ENCODE measurements at regions not wholly inside any gene's neighbourhood (a gene's known extent, or its start where the extent isn't known, plus 50 kb on each side); places are given as distances from the start of the nearest gene placed in this dataset.

DNA sequence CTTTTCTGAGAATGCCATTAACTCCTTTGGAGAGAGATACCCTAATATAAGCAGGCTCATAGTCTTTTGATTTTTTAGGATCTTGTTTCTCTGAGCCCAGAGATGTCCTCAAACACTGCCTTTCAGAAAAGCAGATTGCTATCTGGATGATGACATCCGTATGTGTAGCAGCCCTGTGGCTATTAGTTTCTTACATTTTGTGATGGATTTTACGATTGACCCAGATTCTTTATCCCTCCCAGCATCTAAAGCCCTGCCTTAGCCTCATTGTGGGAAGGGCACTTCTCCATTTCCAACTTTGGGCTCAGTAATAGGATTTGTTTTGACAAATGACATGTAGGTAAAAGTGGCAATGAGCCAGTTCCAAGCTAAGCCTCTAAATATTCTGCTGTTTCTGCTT lies 300.3 kb downstream of the TTLL7 start:
- WGBS: 83% methylated on average over 2 of the region's 2 CpGs
- intact Hi-C loops (cut with DNase I): no loop called here

GRCh38 chr1:83697961-83698360 lies 301.0 kb downstream of the TTLL7 start:
- Histone ChIP-seq H3K4me1 (peaks cover 0 to 7% (median 4%) of the 10 kb centered on the region in 4 donors), H3K27ac (replicated peaks in 1 of 4) (no peak overlapping the region), H3K27me3 (no peaks in the 10 kb centered on the region), H3K9me3 (peaks cover 0 to 7% (median 0%) of the 10 kb centered on the region in 4 donors), H3K36me3 (no peaks in the 10 kb centered on the region), H3K4me3 (no peak overlapping the region)
- DNase-seq (ENCODE audit: extremely low spot score): no peak
- no peak for TF ChIP-seq CTCF (IDR thresholded peaks at IDR 0.05)
- no peak for TF ChIP-seq POLR2A (IDR thresholded peaks at IDR 0.05; ENCODE audit: low read depth)
- TF ChIP-seq EP300 (IDR thresholded peaks at IDR 0.05): no peak
- no peak for TF ChIP-seq POLR2AphosphoS5 (IDR thresholded peaks at IDR 0.05)
- intact Hi-C loops (cut with DNase I): no loop called here

More for the DNA sequence above, 300.3 kb downstream of the TTLL7 start:
- Histone ChIP-seq H3K27me3 (no peaks in the 10 kb centered on the region), H3K4me3 (no peak overlapping the region), H3K9me3 (peaks cover 0 to 7% (median 0%) of the 10 kb centered on the region in 4 donors), H3K27ac (replicated peaks in 1 of 4) (no peak overlapping the region), H3K36me3 (no peaks in the 10 kb centered on the region), H3K4me1 (peaks cover 0 to 7% (median 4%) of the 10 kb centered on the region in 4 donors)
- DNase-seq (ENCODE audit: extremely low spot score): no peak
- no peak for TF ChIP-seq POLR2AphosphoS5 (IDR thresholded peaks at IDR 0.05)
- TF ChIP-seq CTCF (IDR thresholded peaks at IDR 0.05): no peak
- no peak for TF ChIP-seq POLR2A (IDR thresholded peaks at IDR 0.05; ENCODE audit: low read depth)
- no peak for TF ChIP-seq EP300 (IDR thresholded peaks at IDR 0.05)

DNA sequence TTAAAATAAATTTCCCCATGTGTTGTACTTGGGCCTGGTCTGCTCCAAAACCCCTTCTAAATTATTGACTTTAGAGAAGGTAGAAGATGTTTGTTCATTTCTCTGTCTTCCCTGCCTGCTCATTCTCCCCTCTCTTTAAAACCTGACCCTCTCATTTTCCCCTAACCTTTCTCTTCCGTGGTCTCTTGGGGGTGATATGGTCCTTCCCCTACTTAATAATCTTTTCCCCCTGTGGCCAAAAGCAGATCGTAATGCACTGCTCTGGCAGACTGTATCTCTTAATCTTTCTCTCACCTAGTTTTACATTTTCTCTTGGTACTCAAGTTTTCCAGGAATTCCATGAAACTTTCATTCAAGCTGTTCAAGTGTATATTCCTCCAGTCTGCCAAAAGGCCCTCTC lies 301.7 kb downstream of the TTLL7 start:
- Histone ChIP-seq H3K4me3 (no peak overlapping the region), H3K27me3 (no peaks in the 10 kb centered on the region), H3K36me3 (no peaks in the 10 kb centered on the region), H3K27ac (replicated peaks in 1 of 4) (no peak overlapping the region), H3K9me3 (peaks cover 0 to 7% (median 0%) of the 10 kb centered on the region in 4 donors), H3K4me1 (peaks cover 0 to 7% (median 4%) of the 10 kb centered on the region in 4 donors)
- TF ChIP-seq POLR2A (IDR thresholded peaks at IDR 0.05; ENCODE audit: low read depth) (no peak), EP300 (IDR thresholded peaks at IDR 0.05) (no peak), CTCF (IDR thresholded peaks at IDR 0.05) (no peak), POLR2AphosphoS5 (IDR thresholded peaks at IDR 0.05) (no peak)
- 81% methylated on average over 2 of the region's 2 CpGs for WGBS
- intact Hi-C loops (cut with DNase I): no loop called here
- DNase-seq (ENCODE audit: extremely low spot score): no peak

GRCh38 chr1:83694449-83694848 lies 304.5 kb downstream of the TTLL7 start:
- H3K27ac ChIP-seq (replicated peaks in 1 of 4): no peak overlapping the region
- H3K27me3 ChIP-seq: no peaks in the 10 kb centered on the region
- no peak for DNase-seq (ENCODE audit: extremely low spot score)
- no peak overlapping the region for H3K4me3 ChIP-seq
- H3K9me3 ChIP-seq: peaks cover 0 to 6% (median under 1%) of the 10 kb centered on the region in 4 donors
- no peak for TF ChIP-seq CTCF (IDR thresholded peaks at IDR 0.05)
- TF ChIP-seq EP300 (IDR thresholded peaks at IDR 0.05): no peak
- no peak for TF ChIP-seq POLR2A (IDR thresholded peaks at IDR 0.05; ENCODE audit: low read depth)
- no peak for TF ChIP-seq POLR2AphosphoS5 (IDR thresholded peaks at IDR 0.05)
- H3K36me3 ChIP-seq: no peaks in the 10 kb centered on the region
- intact Hi-C loops (cut with DNase I): no loop called here
- peaks cover 0 to 7% (median 4%) of the 10 kb centered on the region in 4 donors for H3K4me1 ChIP-seq
